Hepatocyte (in vitro differentiated cells): ENCODE measurements at regions not wholly inside any gene's neighbourhood (a gene's known extent, or its start where the extent isn't known, plus 50 kb on each side); places are given as distances from the start of the nearest gene placed in this dataset.

Source experiments
- DNase-seq: peaks from one replicate; pipeline ENCODE4 v3.0.0-alpha.2; 2016; ENCODE audit warnings: low spot score
- H2AFZ ChIP-seq: fragments of 200-600 bp; sonication (generic); 2 replicates; pipeline ENCODE4 v1.6.0; 2016; ENCODE audit warnings: antibody characterized with exemption, mild to moderate bottlenecking
- H3K27ac ChIP-seq: fragments of 200-600 bp; sonication (generic); 2 replicates; pipeline ENCODE4 v1.5.1; 2016; ENCODE audit warnings: mild to moderate bottlenecking
- H3K27me3 ChIP-seq: fragments of 200-600 bp; sonication (generic); 2 replicates; pipeline ENCODE4 v1.6.1; 2016
- H3K36me3 ChIP-seq: fragments of 200-600 bp; sonication (generic); replicated peaks from 2 replicates; pipeline ENCODE4 v1.5.1; 2016; ENCODE audit warnings: low read depth; ENCODE audit not compliant: insufficient read depth
- H3K4me1 ChIP-seq: fragments of 200-600 bp; sonication (generic); 2 replicates; pipeline ENCODE4 v1.5.1; 2016; ENCODE audit warnings: mild to moderate bottlenecking, moderate library complexity; ENCODE audit not compliant: insufficient read depth
- H3K4me2 ChIP-seq: fragments of 200-600 bp; sonication (generic); 2 replicates; pipeline ENCODE4 v1.6.0; 2016
- H3K4me3 ChIP-seq: fragments of 200-600 bp; sonication (generic); 2 replicates; pipeline ENCODE4 v1.5.1; 2016; ENCODE audit warnings: mild to moderate bottlenecking
- H3K79me2 ChIP-seq: fragments of 200-600 bp; sonication (generic); 2 replicates; pipeline ENCODE4 v1.6.0; 2017; ENCODE audit warnings: mild to moderate bottlenecking
- H3K9me2 ChIP-seq: fragments of 200-600 bp; sonication (generic); replicated peaks from 2 replicates; pipeline ENCODE4 v1.6.0; 2017; ENCODE audit warnings: mild to moderate bottlenecking; ENCODE audit not compliant: insufficient read depth
- H3K9me3 ChIP-seq: fragments of 200-600 bp; sonication (generic); 2 replicates; pipeline ENCODE4 v1.5.1; 2016; ENCODE audit warnings: low read depth, mild to moderate bottlenecking
- H4K20me1 ChIP-seq: fragments of 200-600 bp; sonication (generic); 2 replicates; pipeline ENCODE4 v1.6.0; 2016; ENCODE audit warnings: mild to moderate bottlenecking; ENCODE audit not compliant: insufficient read depth, poor library complexity, severe bottlenecking
- EZH2 ChIP-seq: fragments of 200-600 bp; sonication (generic); IDR thresholded peaks from 2 replicates; pipeline ENCODE4 v1.6.1; 2016; ENCODE audit warnings: antibody characterized with exemption, mild to moderate bottlenecking, borderline replicate concordance
- EZH2phosphoT487 ChIP-seq: fragments of 200-600 bp; sonication (generic); IDR thresholded peaks from one replicate; pipeline ENCODE4 v1.6.1; 2018; ENCODE audit warnings: antibody characterized with exemption, mild to moderate bottlenecking, low read depth, moderate library complexity; ENCODE audit not compliant: unreplicated experiment, severe bottlenecking
- WGBS: methylation state at CpG from one replicate; pipeline ENCODE4 v1.1.6; 2016; ENCODE audit warnings: low lambda C conversion rate; ENCODE audit errors: missing lambda C conversion rate; 5-methylcytosine and 5-hydroxymethylcytosine counted together
- TF ChIP-seq, protein P1 (sequence below): fragments of 200-600 bp; sonication (generic); IDR thresholded peaks from 2 replicates; pipeline ENCODE4 v1.5.1; 2016; ENCODE audit warnings: antibody characterized with exemption, mild to moderate bottlenecking; ENCODE audit not compliant: poor library complexity

DNA sequence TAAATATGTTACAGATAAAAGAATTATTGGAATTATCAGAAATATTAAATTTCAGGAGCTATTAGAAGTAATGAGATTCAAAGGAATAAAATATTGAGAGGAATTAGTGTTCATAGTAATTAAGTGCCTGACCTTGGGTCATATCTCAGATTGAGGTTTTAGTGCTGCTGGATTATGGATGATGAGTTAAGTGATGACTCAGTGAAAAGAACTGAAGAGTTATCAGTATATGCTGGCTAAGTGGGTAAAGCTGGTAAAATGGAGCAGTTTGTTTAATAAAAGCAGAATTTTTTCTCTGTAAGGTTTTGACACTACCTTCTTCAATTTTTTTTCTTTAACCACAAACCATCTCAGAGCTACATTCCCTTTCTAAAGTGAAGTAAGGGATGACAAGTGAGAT, 206.7 kb downstream of the MANEA start:
- H3K36me3 ChIP-seq = no peaks in the 10 kb centered on the region
- no peaks in the 10 kb centered on the region for H3K79me2 ChIP-seq
- no peak overlapping the region for H3K27ac ChIP-seq
- H3K9me3 ChIP-seq = no peaks in the 10 kb centered on the region
- no peak overlapping the region for H2AFZ ChIP-seq
- H3K27me3 ChIP-seq = no peaks in the 10 kb centered on the region
- H3K4me3 ChIP-seq = no peak overlapping the region
- TF ChIP-seq, protein P1, sequence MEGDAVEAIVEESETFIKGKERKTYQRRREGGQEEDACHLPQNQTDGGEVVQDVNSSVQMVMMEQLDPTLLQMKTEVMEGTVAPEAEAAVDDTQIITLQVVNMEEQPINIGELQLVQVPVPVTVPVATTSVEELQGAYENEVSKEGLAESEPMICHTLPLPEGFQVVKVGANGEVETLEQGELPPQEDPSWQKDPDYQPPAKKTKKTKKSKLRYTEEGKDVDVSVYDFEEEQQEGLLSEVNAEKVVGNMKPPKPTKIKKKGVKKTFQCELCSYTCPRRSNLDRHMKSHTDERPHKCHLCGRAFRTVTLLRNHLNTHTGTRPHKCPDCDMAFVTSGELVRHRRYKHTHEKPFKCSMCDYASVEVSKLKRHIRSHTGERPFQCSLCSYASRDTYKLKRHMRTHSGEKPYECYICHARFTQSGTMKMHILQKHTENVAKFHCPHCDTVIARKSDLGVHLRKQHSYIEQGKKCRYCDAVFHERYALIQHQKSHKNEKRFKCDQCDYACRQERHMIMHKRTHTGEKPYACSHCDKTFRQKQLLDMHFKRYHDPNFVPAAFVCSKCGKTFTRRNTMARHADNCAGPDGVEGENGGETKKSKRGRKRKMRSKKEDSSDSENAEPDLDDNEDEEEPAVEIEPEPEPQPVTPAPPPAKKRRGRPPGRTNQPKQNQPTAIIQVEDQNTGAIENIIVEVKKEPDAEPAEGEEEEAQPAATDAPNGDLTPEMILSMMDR = no peak
- TF ChIP-seq EZH2phosphoT487 (no peak), EZH2 (no peak)
- H3K4me2 ChIP-seq = no peak overlapping the region
- H3K9me2 ChIP-seq = no peaks in the 10 kb centered on the region
- no peak for DNase-seq
- H4K20me1 ChIP-seq = no peaks in the 10 kb centered on the region
- no peaks in the 10 kb centered on the region for H3K4me1 ChIP-seq

DNA sequence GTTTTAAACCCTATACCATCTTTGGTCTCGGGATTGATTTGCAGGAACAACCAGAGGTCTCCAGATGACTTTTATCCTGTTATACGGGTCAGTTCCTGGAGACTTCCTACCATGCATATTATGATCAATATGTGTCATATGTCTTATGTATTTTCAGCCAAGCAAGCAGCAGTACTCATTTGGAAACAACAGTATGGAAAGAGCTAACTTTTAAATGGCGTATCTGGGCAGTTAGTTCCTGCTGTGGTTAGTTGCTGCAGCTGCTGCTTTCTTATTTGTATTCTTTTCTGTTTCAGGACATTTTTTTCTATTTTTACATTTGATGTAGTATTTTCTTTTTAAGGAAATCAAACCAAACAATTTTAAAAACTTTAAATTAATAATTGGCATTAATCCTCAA, 207.5 kb downstream of the MANEA start:
- no peak for DNase-seq
- no peak overlapping the region for H3K4me3 ChIP-seq
- TF ChIP-seq, protein P1 = no peak
- TF ChIP-seq EZH2 (no peak), EZH2phosphoT487 (no peak)
- no peak overlapping the region for H3K4me2 ChIP-seq
- no peak overlapping the region for H2AFZ ChIP-seq
- no peaks in the 10 kb centered on the region for H3K9me2 ChIP-seq
- no peaks in the 10 kb centered on the region for H3K9me3 ChIP-seq
- no peaks in the 10 kb centered on the region for H3K4me1 ChIP-seq
- H3K79me2 ChIP-seq = no peaks in the 10 kb centered on the region
- no peaks in the 10 kb centered on the region for H3K36me3 ChIP-seq
- 94% methylated on average over 3 of the region's 3 CpGs for WGBS
- H3K27ac ChIP-seq = no peak overlapping the region
- H3K27me3 ChIP-seq = no peaks in the 10 kb centered on the region
- H4K20me1 ChIP-seq = no peaks in the 10 kb centered on the region

DNA sequence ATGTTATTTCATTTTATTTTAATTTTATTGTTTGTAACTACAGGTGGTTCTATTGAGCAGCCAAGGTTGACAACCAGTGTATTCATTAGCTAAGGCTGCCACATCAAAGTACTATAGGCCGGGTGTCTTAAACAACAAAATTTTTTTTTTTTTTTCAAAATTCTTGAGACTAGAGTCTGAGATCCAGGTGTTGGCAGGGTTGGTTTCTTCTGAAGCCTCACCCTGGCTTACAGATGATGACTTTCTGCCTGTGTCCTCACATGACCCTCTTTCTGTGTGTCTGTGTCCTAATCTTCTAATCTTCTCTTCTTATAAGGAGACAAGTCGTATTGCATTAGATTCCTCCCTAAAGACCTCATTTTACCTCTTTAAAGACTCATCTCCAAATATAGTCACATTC, 208.4 kb downstream of the MANEA start:
- Histone ChIP-seq H3K27me3 (no peaks in the 10 kb centered on the region), H3K4me3 (no peak overlapping the region), H2AFZ (no peak overlapping the region), H3K4me1 (no peaks in the 10 kb centered on the region), H3K9me2 (no peaks in the 10 kb centered on the region), H3K27ac (no peak overlapping the region), H3K4me2 (no peak overlapping the region), H3K79me2 (no peaks in the 10 kb centered on the region), H3K36me3 (no peaks in the 10 kb centered on the region), H4K20me1 (no peaks in the 10 kb centered on the region), H3K9me3 (no peaks in the 10 kb centered on the region)
- TF ChIP-seq EZH2 (no peak), EZH2phosphoT487 (no peak)
- TF ChIP-seq, protein P1 = no peak
- no peak for DNase-seq
- WGBS = 79% methylated on average over 2 of the region's 2 CpGs

DNA sequence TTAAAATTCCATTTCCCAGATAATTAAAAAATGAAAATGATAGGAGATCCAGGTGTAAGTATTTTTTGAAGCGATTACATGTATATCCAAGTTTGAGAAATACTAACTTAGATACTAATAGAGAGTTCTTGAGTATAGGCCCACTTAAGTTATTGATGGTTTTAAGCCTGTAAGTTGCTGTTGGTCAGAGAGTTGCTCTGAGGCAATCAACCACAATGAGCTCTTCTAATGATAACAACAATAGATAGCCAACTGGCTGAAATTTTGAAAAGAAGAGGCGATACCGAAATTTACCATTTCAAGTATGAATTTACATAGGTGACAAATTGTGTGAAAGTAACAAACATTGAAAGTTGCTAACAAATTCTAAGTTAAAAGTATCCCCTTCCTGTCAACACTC, 209.5 kb downstream of the MANEA start:
- no peaks in the 10 kb centered on the region for H3K79me2 ChIP-seq
- no peaks in the 10 kb centered on the region for H3K4me1 ChIP-seq
- H4K20me1 ChIP-seq = no peaks in the 10 kb centered on the region
- H3K27ac ChIP-seq = no peak overlapping the region
- no peaks in the 10 kb centered on the region for H3K9me3 ChIP-seq
- no peak for TF ChIP-seq EZH2
- TF ChIP-seq EZH2phosphoT487 = no peak
- TF ChIP-seq, protein P1 = no peak
- 62% methylated on average over 3 of the region's 3 CpGs for WGBS
- no peaks in the 10 kb centered on the region for H3K36me3 ChIP-seq
- no peaks in the 10 kb centered on the region for H3K27me3 ChIP-seq
- no peak overlapping the region for H3K4me3 ChIP-seq
- H3K4me2 ChIP-seq = no peak overlapping the region
- no peak overlapping the region for H2AFZ ChIP-seq
- no peak for DNase-seq
- H3K9me2 ChIP-seq = no peaks in the 10 kb centered on the region
